Stimulated activated CD4-positive, alpha-beta T cell treated with anti-CD3 and anti-CD28 coated beads, Interleukin-4, amount 100 ng/mL, for 24 hours (primary cell): ENCODE measurements at regions not wholly inside any gene's neighbourhood (a gene's known extent, or its start where the extent isn't known, plus 50 kb on each side); places are given as distances from the start of the nearest gene placed in this dataset.
"Not testable (repeated sequence)": the region's sequence is repeated elsewhere in the genome, so short reads cannot be mapped to it uniquely, and the experiment has no call there.

ENCODE experiments used
- DNase-seq: peaks from one replicate; pipeline ENCODE4 v3.0.0-alpha.2; 2020

DNA sequence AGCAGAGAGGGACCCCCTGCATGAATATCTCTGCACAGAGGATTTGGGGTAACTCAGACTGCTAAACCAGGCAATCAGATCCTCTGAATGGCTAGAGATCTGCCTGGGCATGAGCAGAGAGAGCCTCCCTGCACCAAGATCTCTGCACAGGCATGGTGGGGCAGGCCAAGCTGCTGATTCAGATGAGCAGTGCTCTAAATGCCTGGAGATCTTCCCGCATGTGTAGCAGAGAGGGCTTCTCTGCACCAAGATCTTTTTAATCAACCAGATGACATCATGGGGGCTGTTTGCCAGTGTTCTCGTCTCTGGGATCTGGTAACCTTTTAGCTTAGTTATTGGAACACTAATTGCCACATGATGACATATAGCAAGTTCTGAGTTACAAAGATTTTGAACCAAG, 301.3 kb upstream of the GALNT5 start:
- DNase-seq, result no peak

- DNase-seq, result no peak
Measured at GRCh38 chr2:156958374-156958773, 299.1 kb upstream of the GALNT5 start.

DNA sequence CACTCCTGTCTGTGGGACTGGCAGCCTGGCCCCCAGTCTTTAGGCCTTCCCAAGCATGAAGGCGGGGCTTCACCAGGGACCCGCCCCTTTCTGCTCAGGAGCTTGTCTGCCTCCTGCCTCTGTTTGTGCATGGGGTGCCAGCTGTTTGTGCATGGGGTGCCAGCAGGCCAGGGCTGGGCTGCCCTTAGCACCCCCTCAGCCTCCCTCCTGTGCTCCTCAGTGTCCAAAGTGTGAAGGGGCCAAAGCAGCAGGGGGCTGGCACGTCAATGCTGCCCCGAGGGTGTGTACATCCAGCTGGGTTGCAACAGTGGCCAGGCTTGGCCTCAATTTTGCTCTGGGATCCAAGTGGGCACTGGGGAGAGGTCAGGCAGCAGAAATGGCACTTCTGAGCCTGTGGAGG, 298.0 kb upstream of the GALNT5 start:
- no peak for DNase-seq

DNA sequence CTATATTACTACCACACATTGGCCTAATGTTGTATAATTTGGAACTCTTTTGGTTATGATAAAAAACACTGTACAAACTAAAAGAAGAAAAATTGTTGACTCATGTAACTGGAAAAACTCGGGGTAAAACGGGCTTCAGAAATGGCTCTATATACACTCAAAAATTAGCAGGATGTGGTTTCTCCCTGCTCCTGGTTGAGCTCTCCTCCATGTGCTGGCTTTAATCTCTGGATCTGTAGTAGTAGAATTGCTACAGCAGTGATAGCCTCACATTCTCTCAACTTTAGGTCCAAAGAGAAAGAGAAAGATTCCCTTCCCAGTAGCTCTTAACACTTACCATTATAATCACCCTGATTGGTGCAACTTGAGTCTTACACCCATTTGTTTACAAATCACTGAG, 274.9 kb upstream of the GALNT5 start:
- DNase-seq, result no peak

DNA sequence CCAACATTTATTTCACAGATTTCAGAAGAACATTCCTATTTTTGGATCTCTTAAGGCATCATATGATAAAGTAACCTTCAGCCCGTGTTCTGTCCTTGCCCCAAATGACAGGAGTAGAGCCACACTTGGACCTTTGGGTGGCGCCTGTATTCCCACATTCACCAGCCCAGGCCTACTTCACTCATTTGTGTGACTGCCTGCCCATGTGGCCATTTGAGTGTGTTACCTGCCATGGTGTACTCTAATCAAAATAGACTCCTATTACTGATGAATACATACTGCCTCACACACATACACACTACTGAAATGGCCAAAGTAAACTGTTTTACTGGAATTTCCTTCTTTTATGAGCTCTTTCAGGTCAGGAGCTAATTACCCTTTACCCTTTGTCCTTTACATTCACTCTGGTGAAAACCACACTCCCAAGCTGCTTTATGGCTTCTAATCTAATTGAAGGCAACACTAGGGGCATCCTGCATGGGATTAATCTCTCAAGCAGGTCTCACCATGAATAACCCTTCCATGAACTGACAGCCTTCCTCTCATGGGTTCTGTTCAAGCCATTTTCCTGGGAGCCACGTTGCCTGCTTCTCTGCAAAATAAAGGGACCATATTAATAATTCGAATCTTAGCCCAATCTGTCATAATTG, 271.0 kb upstream of the GALNT5 start:
- DNase-seq, result no peak

DNA sequence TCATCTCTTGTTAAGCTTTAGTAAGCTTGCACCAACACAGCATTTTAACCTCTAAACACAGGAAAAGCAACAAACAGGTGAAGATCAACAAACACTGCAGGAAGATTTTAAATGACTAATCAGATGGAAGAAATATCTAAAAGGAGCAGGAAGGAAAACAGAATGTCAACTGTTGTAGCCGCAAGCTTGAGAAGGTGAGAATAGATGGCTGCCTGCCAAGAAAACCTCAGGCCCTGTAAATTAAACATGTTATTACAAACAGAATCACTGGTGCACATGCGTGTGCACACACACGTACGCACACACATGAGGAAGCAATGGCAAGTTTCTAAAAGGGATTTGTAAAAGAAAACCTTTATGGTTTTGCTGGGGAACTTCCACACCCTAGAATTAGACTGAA, 257.8 kb upstream of the GALNT5 start:
- no peak for DNase-seq

- DNase-seq, result no peak
Measured at GRCh38 chr2:157004789-157005188, 252.7 kb upstream of the GALNT5 start.

DNA sequence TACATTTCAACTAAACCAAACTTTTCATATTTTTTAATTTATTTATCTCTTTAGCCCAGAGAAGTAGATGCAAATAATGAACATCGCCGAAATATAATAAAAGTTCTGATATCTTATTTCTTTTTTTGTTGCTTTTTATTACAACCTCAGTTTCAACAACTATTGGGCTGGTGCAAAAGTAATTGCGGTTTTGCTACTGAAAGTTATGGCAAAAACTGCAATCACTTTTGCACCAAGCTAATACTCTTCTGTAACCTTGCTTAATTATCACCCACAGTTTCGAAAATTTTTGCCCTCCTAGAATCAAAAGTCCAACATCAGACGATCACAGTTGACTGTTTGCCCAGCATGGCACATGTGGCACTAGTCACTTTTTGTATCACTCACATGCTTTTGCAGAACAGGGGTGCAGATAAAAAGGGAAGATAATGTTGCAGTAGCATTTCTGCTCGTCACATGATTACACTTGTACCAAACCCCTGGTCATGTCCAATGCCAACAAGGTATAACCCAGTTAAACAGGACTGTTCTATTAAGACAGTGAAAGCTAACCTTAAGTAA, 242.4 kb upstream of the GALNT5 start:
- DNase-seq, result no peak

GRCh38 chr2:157023264-157023663, 234.2 kb upstream of the GALNT5 start:
- DNase-seq, result not testable (repeated sequence)

GRCh38 chr2:157024129-157024528, 233.4 kb upstream of the GALNT5 start:
- DNase-seq, result no peak

DNA sequence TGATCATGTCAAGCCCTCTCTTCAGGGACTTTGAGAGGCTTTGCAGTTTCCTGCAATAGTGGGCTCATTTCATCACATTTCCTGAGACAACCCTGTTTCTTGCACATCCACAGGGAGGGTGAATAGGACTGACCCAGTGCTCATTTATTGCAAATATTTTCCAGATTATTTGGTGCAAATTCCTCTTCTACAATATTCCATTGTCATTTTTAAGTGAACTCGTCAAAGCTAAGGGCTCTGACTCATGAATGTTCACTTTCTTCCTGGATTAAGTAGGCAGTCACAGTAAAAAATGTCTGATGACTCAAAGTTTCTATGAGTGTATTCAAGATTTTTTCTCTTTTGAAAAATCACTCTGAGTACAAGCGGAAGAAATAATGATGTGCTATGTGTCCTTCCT, 225.5 kb upstream of the GALNT5 start:
- DNase-seq, result no peak

GRCh38 chr2:157036726-157037125, 220.8 kb upstream of the GALNT5 start:
- no peak for DNase-seq

DNA sequence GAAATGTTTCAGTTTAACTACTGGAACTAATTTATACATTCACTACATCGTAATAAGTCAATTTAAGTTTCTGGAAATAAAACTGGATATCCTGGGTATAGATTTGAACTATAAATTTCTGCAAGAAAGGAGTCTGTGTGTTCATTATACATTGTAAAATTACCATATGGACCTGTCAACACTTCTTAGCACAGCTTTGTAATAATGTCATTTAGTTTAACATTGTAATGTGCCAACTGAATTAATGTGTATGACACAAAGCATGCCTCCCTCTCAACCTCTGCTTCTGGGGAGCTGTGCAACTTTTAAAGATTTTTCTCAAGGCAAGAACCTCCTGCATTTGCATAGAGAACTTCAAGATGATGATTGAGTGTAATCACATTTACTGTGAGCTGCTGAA, 213.7 kb upstream of the GALNT5 start:
- DNase-seq, result no peak

DNA sequence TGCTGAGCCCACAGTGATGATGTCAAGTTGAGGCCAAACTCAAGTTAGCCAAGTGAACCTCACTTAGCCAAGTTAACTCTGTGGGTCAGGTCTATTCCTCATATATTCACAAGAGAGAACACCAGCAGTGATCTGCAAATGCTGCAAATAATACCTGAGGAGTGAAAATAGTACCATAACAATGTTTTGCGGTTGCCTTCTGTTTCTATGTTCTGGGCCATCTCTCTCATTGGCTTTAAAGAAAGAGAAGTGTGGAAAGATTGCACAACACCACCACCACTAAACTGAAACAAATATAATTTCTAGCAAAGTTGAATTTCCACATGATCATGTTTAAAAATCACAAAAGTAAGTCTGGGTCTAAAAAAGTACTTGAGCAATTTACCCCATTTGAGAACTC, 211.1 kb upstream of the GALNT5 start:
- no peak for DNase-seq

DNA sequence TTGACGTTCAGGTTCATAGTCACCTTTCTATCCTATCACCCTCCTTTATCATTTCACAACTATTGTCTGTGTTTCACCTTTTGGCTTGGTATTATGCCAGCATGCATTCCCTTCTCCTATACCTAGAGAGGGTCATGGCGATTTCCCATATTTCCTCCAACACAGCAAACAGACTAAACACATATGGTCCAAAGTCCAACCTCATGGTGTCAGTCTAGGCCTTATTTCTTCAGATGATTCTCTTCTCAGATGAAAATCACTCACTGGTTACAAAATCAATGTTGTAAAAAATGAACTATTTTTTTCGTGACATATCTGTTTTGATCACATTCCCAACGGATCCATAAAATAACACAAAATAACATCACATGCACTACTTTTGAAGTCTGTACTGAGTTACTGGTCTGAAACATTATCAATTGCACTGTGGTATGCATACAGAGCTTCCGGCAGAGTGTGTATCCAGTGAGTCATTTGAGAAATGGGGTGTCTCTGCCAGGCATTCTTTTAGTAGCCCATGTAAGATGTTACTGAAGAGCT, 204.8 kb upstream of the GALNT5 start:
- no peak for DNase-seq

- no peak for DNase-seq
Measured at GRCh38 chr2:157053876-157054275, 203.6 kb upstream of the GALNT5 start.

DNA sequence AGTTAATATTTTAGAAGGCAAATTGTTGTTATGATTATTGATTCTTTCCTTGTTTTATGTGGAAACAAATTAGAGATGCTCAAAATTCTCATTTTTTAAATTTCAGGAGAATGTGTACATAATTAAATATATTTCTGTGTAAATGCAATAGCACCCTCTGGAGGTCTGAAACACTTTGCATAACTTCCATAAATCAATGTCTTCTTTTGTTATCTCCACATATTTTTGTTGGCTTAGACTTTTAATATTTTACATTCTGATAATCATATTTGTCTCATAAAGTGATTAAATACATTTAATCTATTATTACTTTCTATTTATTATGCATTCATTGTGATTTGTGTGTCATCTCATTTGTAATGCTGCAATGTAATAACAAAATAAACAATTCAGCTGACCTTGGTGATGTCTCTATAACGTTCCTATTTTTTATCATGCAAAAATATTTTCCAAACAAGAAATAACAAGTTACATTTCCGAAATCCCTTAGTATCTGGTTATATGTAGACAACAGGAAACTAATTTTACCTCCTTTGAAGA, 201.8 kb upstream of the GALNT5 start:
- no peak for DNase-seq

- no peak for DNase-seq
Measured at GRCh38 chr2:157056200-157056676, 201.3 kb upstream of the GALNT5 start.

DNA sequence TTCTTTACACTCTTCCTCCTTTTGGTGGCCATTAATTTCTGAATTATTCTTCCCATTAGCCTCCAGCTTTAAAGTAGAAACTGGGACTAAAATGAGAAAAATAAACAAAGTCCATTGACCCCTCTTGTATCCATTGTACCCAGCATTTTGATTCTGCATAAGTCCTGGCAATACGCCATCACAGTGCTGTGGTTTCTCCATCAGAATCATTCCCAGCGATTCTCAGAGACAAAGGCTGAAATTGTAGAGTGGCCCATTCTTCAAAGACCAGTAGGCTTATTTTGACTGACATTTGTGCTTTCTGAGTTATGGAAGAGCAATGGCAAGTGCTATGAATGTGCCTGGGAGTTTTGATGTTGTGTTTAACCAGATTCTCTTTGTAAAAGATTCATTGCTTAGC, 199.3 kb upstream of the GALNT5 start:
- no peak for DNase-seq

DNA sequence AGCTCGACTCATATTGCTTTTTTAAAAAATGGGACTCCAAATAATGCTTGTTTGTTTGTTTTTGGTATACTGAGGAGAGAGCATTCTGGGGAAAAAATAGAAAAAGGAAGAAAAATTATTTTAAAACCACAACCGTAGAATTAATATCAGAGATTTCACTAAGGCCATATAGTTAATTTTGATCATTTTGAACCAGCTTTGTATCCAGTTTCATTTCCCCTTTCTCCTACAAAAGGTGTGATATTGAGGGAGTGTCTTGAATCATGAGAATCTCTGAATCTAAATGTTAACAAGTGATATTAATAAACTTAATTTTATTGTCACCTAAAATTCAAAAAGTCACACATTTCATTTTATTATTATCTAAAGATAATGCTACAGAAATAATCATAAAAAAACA, 198.5 kb upstream of the GALNT5 start:
- no peak for DNase-seq

DNA sequence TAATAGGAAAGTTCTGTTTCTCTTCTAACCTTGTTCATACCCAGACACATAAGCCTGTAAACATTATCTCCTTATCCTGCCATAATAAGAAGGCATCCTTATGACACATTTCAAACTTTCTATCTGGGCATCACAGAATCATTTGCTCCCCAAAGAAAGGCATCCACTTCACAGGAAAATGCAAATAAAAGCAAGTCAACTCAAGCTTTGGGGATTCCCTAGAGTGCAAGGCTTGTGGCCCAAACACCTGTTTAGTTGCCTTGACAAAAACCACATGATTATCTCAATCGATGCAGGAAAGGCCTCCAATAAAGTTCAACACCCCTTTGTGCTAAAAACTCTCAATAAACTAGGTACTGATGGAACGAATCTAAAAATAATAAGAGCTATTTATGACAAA, 195.7 kb upstream of the GALNT5 start:
- DNase-seq, result no peak

DNA sequence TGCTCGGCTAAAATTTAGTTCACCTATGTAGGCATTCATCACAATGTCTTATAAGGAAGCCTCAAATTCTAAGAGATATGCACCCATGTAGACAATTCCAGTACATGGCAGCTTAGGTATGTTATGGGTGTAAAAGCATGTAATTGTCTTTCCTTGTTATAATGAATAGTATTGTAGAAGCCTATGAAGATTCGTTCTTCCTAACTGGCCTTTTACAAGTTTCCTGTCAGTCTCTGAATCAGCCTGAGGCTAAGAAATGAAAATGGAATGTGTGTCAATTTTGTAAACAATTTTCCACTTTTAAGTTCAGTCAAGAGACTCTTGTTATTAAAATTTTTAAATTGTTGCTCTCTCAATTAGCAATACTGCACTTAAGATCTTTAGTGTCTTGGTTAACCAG, 189.9 kb upstream of the GALNT5 start:
- no peak for DNase-seq

DNA sequence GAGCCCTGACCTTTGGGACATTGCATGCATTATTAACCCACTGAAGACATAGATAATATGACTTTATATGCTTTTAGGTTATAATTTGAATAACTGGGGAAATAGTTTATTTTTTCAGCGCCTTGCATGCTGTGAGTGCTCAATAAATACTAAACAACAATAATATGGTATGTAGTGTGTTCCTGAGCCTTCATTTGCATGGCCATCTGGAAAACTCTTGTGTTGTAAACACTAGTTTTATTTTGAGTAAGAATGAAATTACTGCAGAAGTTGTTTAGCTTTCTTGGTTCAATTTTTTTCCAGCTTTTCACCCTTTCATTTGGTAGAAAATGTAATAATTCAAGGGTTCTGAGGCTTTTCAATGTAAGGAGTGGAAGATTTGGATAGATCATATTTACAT, 189.3 kb upstream of the GALNT5 start:
- DNase-seq, result no peak

DNA sequence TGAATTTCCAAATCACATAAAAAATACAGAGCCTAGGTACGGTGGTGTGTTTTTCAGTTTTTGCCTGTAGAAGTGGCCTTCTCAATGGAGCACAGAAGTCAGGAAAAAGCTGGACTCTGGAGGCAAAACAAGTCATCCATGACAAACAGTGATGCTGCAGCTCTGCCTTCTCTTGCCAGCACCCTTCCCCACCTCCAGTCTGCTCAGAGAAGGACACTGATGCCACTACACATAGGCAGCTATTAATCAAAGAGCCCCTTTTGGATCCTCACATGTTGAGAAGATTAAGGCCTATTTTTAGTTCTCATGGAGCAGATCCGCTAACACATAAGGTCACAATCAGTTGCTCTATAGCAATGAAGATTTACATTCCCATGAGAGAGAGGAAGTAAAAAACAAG, 181.6 kb upstream of the GALNT5 start:
- no peak for DNase-seq
